Liver (tissue), 3 donors: ENCODE measurements at regions not wholly inside any gene's neighbourhood (a gene's known extent, or its start where the extent isn't known, plus 50 kb on each side); places are given as distances from the start of the nearest gene placed in this dataset.
"Not testable (repeated sequence)": the region's sequence is repeated elsewhere in the genome, so short reads cannot be mapped to it uniquely, and the experiment has no call there.

Experiments
- GABPA ChIP-seq, 2 donors: IDR thresholded peaks in 1 of 2; conservative IDR thresholded peaks in 1 of 2; 2 replicates each; pipeline ENCODE4 v1.6.1; 2016; ENCODE audit warnings: antibody characterized with exemption in 2 of 2, mild to moderate bottlenecking in 1 of 2, moderate library complexity in 1 of 2
- TAF1 ChIP-seq: conservative IDR thresholded peaks from 2 replicates; pipeline ENCODE4 v1.6.1; 2016; ENCODE audit warnings: antibody characterized with exemption, mild to moderate bottlenecking
- TF ChIP-seq, protein P1 (sequence below): fragments of 150-350 bp; IDR thresholded peaks from 2 replicates; pipeline ENCODE4 v1.5.1; 2017; ENCODE audit warnings: improper control_type of control experiment, low read depth, low read length; ENCODE audit not compliant: missing input control
- donor health status: healthy.
- donor health status: healthy.

DNA sequence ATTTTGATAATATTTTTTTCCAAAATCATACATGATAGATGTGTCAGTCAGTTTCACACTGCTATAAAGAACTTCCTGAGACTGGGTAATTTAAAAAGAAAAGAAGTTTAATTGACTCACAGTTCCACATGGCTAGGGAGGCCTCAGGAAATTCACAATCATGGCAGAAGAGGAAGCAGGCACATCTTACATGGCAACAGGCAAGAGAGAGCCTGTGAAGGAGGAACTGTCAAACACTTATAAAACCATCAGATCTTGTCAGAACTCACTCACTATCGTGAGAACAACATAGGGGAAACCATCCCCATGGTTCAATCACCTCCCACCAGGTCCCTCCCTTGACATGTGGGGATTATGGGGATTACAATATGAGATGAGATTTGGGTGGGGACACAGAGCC, 201.5 kb upstream of the EDNRB start:
- TF ChIP-seq TAF1; GABPA (IDR thresholded peaks at IDR 0.05 in 1 of 2, conservative IDR thresholded peaks at IDR 0.05 in 1 of 2): not testable (repeated sequence)
- TF ChIP-seq, protein P1, sequence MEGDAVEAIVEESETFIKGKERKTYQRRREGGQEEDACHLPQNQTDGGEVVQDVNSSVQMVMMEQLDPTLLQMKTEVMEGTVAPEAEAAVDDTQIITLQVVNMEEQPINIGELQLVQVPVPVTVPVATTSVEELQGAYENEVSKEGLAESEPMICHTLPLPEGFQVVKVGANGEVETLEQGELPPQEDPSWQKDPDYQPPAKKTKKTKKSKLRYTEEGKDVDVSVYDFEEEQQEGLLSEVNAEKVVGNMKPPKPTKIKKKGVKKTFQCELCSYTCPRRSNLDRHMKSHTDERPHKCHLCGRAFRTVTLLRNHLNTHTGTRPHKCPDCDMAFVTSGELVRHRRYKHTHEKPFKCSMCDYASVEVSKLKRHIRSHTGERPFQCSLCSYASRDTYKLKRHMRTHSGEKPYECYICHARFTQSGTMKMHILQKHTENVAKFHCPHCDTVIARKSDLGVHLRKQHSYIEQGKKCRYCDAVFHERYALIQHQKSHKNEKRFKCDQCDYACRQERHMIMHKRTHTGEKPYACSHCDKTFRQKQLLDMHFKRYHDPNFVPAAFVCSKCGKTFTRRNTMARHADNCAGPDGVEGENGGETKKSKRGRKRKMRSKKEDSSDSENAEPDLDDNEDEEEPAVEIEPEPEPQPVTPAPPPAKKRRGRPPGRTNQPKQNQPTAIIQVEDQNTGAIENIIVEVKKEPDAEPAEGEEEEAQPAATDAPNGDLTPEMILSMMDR: not testable (repeated sequence)
